H9 (cell line): ENCODE measurements at regions not wholly inside any gene's neighbourhood (a gene's known extent, or its start where the extent isn't known, plus 50 kb on each side); places are given as distances from the start of the nearest gene placed in this dataset.

Experiments
- DNase-seq: peaks from one replicate; pipeline ENCODE4 v3.0.0-alpha.2; 2017
- H2AFZ ChIP-seq: one replicate; pipeline ENCODE4 v1.6.1; 2013; ENCODE audit warnings: mild to moderate bottlenecking, low read length, control low read depth, moderate library complexity
- H2AK5ac ChIP-seq: 2 replicates; pipeline ENCODE4 v1.6.1; 2013; ENCODE audit warnings: low read length, control low read depth, mixed read lengths; ENCODE audit not compliant: insufficient read length
- H2BK120ac ChIP-seq: one replicate; pipeline ENCODE4 v1.6.1; 2013; ENCODE audit warnings: low read depth, mild to moderate bottlenecking, low read length, control low read depth, inconsistent platforms; ENCODE audit not compliant: poor library complexity, severe bottlenecking
- H2BK12ac ChIP-seq: 2 replicates; pipeline ENCODE4 v1.6.1; 2013; ENCODE audit warnings: low read length, control low read depth, mixed read lengths, low read depth; ENCODE audit not compliant: insufficient read length
- H2BK15ac ChIP-seq: 2 replicates; pipeline ENCODE4 v1.6.1; 2013; ENCODE audit warnings: low read depth, low read length, control low read depth
- H2BK20ac ChIP-seq: one replicate; pipeline ENCODE4 v1.6.1; 2013; ENCODE audit warnings: low read depth, mild to moderate bottlenecking, low read length, control low read depth, inconsistent platforms; ENCODE audit not compliant: poor library complexity, severe bottlenecking
- H2BK5ac ChIP-seq: 2 replicates; pipeline ENCODE4 v1.6.1; 2013; ENCODE audit warnings: low read length, control low read depth, mixed read lengths; ENCODE audit not compliant: insufficient read length
- H3K14ac ChIP-seq: 2 replicates; pipeline ENCODE4 v1.6.1; 2013; ENCODE audit warnings: low read length, control low read depth; ENCODE audit not compliant: insufficient read depth
- H3K18ac ChIP-seq: 2 replicates; pipeline ENCODE4 v1.6.1; 2013; ENCODE audit warnings: low read depth, mild to moderate bottlenecking, mixed read lengths, low read length, control low read depth; ENCODE audit not compliant: insufficient read length
- H3K23ac ChIP-seq: 2 replicates; pipeline ENCODE4 v1.6.1; 2013; ENCODE audit warnings: low read length, control low read depth, mixed read lengths, low read depth; ENCODE audit not compliant: insufficient read length
- H3K23me2 ChIP-seq: 2 replicates; pipeline ENCODE4 v1.6.1; 2013; ENCODE audit warnings: low read depth, mild to moderate bottlenecking, mixed read lengths, low read length, control low read depth; ENCODE audit not compliant: insufficient read length, poor library complexity, severe bottlenecking
- H3K27ac ChIP-seq: 2 replicates; pipeline ENCODE4 v1.5.1; 2013; ENCODE audit warnings: low read length, control low read depth, mixed read lengths, low read depth; ENCODE audit not compliant: insufficient read length
- H3K27me3 ChIP-seq: 2 replicates; pipeline ENCODE4 v1.6.1; 2013; ENCODE audit warnings: low read length, control low read depth, inconsistent platforms; ENCODE audit not compliant: insufficient read depth
- H3K4ac ChIP-seq: 2 replicates; pipeline ENCODE4 v1.6.1; 2013; ENCODE audit warnings: low read depth, mild to moderate bottlenecking, control low read depth, inconsistent platforms, low read length, moderate library complexity
- H3K4me1 ChIP-seq: 2 replicates; pipeline ENCODE4 v1.6.1; 2013; ENCODE audit warnings: low read length, control low read depth, inconsistent platforms; ENCODE audit not compliant: insufficient read depth
- H3K4me2 ChIP-seq: 2 replicates; pipeline ENCODE4 v1.6.1; 2013; ENCODE audit warnings: low read length, control low read depth, mixed read lengths; ENCODE audit not compliant: insufficient read length, insufficient read depth
- H3K56ac ChIP-seq: 2 replicates; pipeline ENCODE4 v1.6.1; 2013; ENCODE audit warnings: low read depth, mild to moderate bottlenecking, mixed read lengths, low read length, control low read depth; ENCODE audit not compliant: insufficient read length
- H3K79me1 ChIP-seq: 2 replicates; pipeline ENCODE4 v1.6.1; 2013; ENCODE audit warnings: low read depth, mild to moderate bottlenecking, moderate library complexity, low read length, control low read depth, inconsistent platforms; ENCODE audit not compliant: insufficient read depth, poor library complexity, severe bottlenecking
- H3K79me2 ChIP-seq: 2 replicates; pipeline ENCODE4 v1.6.1; 2013; ENCODE audit warnings: low read length, control low read depth, inconsistent platforms; ENCODE audit not compliant: insufficient read depth
- H3K9ac ChIP-seq: 2 replicates; pipeline ENCODE4 v1.6.1; 2013; ENCODE audit warnings: low read length, control low read depth, mixed read lengths; ENCODE audit not compliant: insufficient read length; ENCODE audit errors: extremely low read depth
- H3K9me3 ChIP-seq: one replicate; pipeline ENCODE4 v1.6.1; 2013; ENCODE audit warnings: low read depth, low read length, inconsistent platforms; ENCODE audit not compliant: control insufficient read depth
- H3T11ph ChIP-seq: one replicate; pipeline ENCODE4 v1.6.1; 2013; ENCODE audit warnings: mild to moderate bottlenecking, low read length, control low read depth, inconsistent platforms
- H4K20me1 ChIP-seq: one replicate; pipeline ENCODE4 v1.6.1; 2013; ENCODE audit not compliant: control insufficient read depth, insufficient read length, insufficient read depth
- H4K5ac ChIP-seq: 2 replicates; pipeline ENCODE4 v1.6.1; 2013; ENCODE audit warnings: low read depth, mild to moderate bottlenecking, mixed read lengths, low read length, control low read depth; ENCODE audit not compliant: insufficient read length
- H4K8ac ChIP-seq: replicated peaks from 2 replicates; pipeline ENCODE4 v1.6.1; 2013; ENCODE audit warnings: low read length, control low read depth, mixed read lengths, low read depth; ENCODE audit not compliant: insufficient read length
- H4K91ac ChIP-seq: 2 replicates; pipeline ENCODE4 v1.6.1; 2013; ENCODE audit warnings: low read depth, mild to moderate bottlenecking, moderate library complexity, mixed read lengths, low read length, control low read depth; ENCODE audit not compliant: insufficient read length
- H3K27ac Mint-ChIP-seq, 3 experiments: 2 replicates in 2 of 3; 3 replicates in 1 of 3; pipeline ENCODE4 v1.8.0; 2020 to 2021; ENCODE audit warnings: mixed read lengths in 3 of 3, mild to moderate bottlenecking in 1 of 3, moderate library complexity in 1 of 3
- H3K27me3 Mint-ChIP-seq: 2 replicates; pipeline ENCODE4 v1.8.0; 2021; ENCODE audit warnings: low read depth, mild to moderate bottlenecking, moderate library complexity, mixed read lengths
- H3K36me3 Mint-ChIP-seq, 3 experiments: 2 replicates in 2 of 3; 3 replicates in 1 of 3; pipeline ENCODE4 v1.8.0; 2020 to 2021; ENCODE audit warnings: low read depth in 3 of 3, mixed read lengths in 3 of 3; ENCODE audit not compliant: insufficient read depth in 1 of 3
- H3K4me1 Mint-ChIP-seq, 2 experiments: 2 replicates each; pipeline ENCODE4 v1.8.0; 2020; ENCODE audit warnings: mixed read lengths in 2 of 2
- H3K4me3 Mint-ChIP-seq, 2 experiments: 2 replicates in 1 of 2; 3 replicates in 1 of 2; pipeline ENCODE4 v1.8.0; 2020 to 2021; ENCODE audit warnings: mild to moderate bottlenecking in 2 of 2, mixed read lengths in 2 of 2, moderate library complexity in 1 of 2
- H3K9me3 Mint-ChIP-seq, 2 experiments: 2 replicates in 1 of 2; 3 replicates in 1 of 2; pipeline ENCODE4 v1.8.0; 2020; ENCODE audit warnings: mild to moderate bottlenecking in 2 of 2, mixed read lengths in 2 of 2, moderate library complexity in 1 of 2
- TF ChIP-seq, protein P1 (sequence below): fragments of 200-600 bp; sonication (generic); conservative IDR thresholded peaks from 3 replicates; pipeline ENCODE4 v1.8.0; 2021; ENCODE audit warnings: antibody characterized with exemption, mild to moderate bottlenecking

DNA sequence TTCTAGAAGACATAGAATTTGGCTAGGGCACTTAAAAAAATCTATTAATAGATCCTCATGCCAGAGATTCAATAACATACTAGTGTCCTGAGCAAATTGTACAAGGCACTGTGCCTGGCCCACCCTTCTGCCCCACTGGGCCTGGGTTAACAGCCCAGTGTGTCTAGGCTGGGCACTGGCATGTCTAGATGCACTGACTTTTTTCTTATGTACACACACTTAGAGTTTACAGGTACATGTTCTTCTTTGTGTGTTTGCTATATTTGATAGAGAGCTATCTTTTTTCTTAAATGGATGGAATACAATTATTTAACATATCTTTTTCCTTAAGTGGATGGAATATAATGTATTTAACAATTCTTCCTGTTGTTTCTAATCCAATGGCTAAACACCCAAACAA is 241.5 kb downstream of the AUH start:
- H3K36me3 Mint-ChIP-seq: peaks cover 2 to 13% (median 3%) of the 10 kb centered on the region in 3 experiments; a peak in 4 of 7 replicates
- H2BK5ac ChIP-seq: no peak overlapping the region
- H4K91ac ChIP-seq: no peak overlapping the region
- H3K18ac ChIP-seq: no peak overlapping the region
- H4K5ac ChIP-seq: no peak overlapping the region
- no peak overlapping the region for H3K56ac ChIP-seq
- no peak overlapping the region for H3K4me3 Mint-ChIP-seq
- DNase-seq: no peak
- H3K27me3 ChIP-seq: no peaks in the 10 kb centered on the region; the same call in 1 of the 2 replicates
- H3K23ac ChIP-seq: no peak overlapping the region
- no peak overlapping the region for H2BK120ac ChIP-seq
- H3K4me1 ChIP-seq: peaks cover 2% of the 10 kb centered on the region; the same call in 1 of the 2 replicates
- peaks cover 6% of the 10 kb centered on the region for H3K27me3 Mint-ChIP-seq
- no peak overlapping the region for H2BK20ac ChIP-seq
- no peak overlapping the region for H2BK12ac ChIP-seq
- no peak overlapping the region for H2AFZ ChIP-seq
- H3K14ac ChIP-seq: no peak overlapping the region
- H3T11ph ChIP-seq: no peak overlapping the region
- no peaks in the 10 kb centered on the region for H3K79me2 ChIP-seq
- H3K27ac Mint-ChIP-seq: no peak overlapping the region
- no peaks in the 10 kb centered on the region for H3K23me2 ChIP-seq
- no peak overlapping the region for H3K4me2 ChIP-seq
- H2AK5ac ChIP-seq: no peak overlapping the region
- peaks cover 19 to 24% of the 10 kb centered on the region in 2 experiments for H3K4me1 Mint-ChIP-seq
- no peak overlapping the region for H3K27ac ChIP-seq
- no peak overlapping the region for H3K9ac ChIP-seq
- no peaks in the 10 kb centered on the region for H3K9me3 ChIP-seq
- no peaks in the 10 kb centered on the region for H3K79me1 ChIP-seq
- TF ChIP-seq, protein P1, sequence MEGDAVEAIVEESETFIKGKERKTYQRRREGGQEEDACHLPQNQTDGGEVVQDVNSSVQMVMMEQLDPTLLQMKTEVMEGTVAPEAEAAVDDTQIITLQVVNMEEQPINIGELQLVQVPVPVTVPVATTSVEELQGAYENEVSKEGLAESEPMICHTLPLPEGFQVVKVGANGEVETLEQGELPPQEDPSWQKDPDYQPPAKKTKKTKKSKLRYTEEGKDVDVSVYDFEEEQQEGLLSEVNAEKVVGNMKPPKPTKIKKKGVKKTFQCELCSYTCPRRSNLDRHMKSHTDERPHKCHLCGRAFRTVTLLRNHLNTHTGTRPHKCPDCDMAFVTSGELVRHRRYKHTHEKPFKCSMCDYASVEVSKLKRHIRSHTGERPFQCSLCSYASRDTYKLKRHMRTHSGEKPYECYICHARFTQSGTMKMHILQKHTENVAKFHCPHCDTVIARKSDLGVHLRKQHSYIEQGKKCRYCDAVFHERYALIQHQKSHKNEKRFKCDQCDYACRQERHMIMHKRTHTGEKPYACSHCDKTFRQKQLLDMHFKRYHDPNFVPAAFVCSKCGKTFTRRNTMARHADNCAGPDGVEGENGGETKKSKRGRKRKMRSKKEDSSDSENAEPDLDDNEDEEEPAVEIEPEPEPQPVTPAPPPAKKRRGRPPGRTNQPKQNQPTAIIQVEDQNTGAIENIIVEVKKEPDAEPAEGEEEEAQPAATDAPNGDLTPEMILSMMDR: no peak
- no peak overlapping the region for H3K4ac ChIP-seq
- peaks cover 16 to 21% of the 10 kb centered on the region in 2 experiments; a peak in 4 of 5 replicates for H3K9me3 Mint-ChIP-seq
- H2BK15ac ChIP-seq: no peak overlapping the region
- H4K20me1 ChIP-seq: no peaks in the 10 kb centered on the region
- no peak overlapping the region for H4K8ac ChIP-seq
